ENCODE measurements at regions not wholly inside any gene's neighbourhood (a gene's known extent, or its start where the extent isn't known, plus 50 kb on each side); places are given as distances from the start of the nearest gene placed in this dataset.

- ChIA-PET POLR2A (no interaction called here), CTCF (ENCODE audit: low intra/inter-chr PET ratio, low total read pairs) (no interaction called here)
- Histone ChIP-seq H3K9ac (ENCODE audit: insufficient read depth, low read depth, low read length) (no peak overlapping the region), H3K27ac (ENCODE audit: extremely low read length, insufficient read depth, low read length) (no peak overlapping the region), H3K79me2 (ENCODE audit: insufficient read depth, low read length) (no peaks in the 10 kb centered on the region), H3K9me3 (ENCODE audit: low read length) (no peaks in the 10 kb centered on the region), H3K4me2 (ENCODE audit: low read depth, low read length) (no peak overlapping the region), H3K27me3 (ENCODE audit: control insufficient read depth in 1 of 2, insufficient read depth in 2 of 2, low read length in 2 of 2) (no peaks in the 10 kb centered on the region), H4K20me1 (ENCODE audit: insufficient read depth, low read length) (no peaks in the 10 kb centered on the region), H3K36me3 (replicated peaks in 1 of 2; ENCODE audit: control insufficient read depth in 1 of 2, insufficient read depth in 2 of 2, low read length in 2 of 2) (no peaks in the 10 kb centered on the region), H3K4me3 (replicated peaks in 1 of 3; ENCODE audit: insufficient read depth in 1 of 3, low read depth in 2 of 3, low read length in 3 of 3) (no peak overlapping the region), H2AFZ (ENCODE audit: low read length) (no peak overlapping the region), H3K4me1 (ENCODE audit: insufficient read depth, low read length) (no peaks in the 10 kb centered on the region)
- in situ Hi-C loops (cut with HindIII; ENCODE audit: extremely low pct_ligation_motif_present, low pct_unique_long_range_greater_than_20kb) = no loop called here
- intact Hi-C loops (cut with micrococcal nuclease; ENCODE audit: unreplicated experiment) = no loop called here
- DNase-seq (ENCODE audit: low spot score) = no peak
- no TSS peak for BruUV-seq (replicated peaks)
- no peak for ATAC-seq
- FAIRE-seq = no peak
- no peak for TF ChIP-seq ZNF343 (CRISPR knock-in tag; IDR thresholded peaks at IDR 0.05)
- no peak for TF ChIP-seq TERF1 (CRISPR knock-in tag; IDR thresholded peaks at IDR 0.05)
- peak; percentile 73 to 86 for TF ChIP-seq MAFK (conservative IDR thresholded peaks at IDR 0.05 in 1 of 2, IDR thresholded peaks at IDR 0.05 in 1 of 2; ENCODE audit: low read length in 2 of 2)
- peak; percentile 75 for TF ChIP-seq MAFF (IDR thresholded peaks at IDR 0.05; ENCODE audit: low read depth, low read length)
- TF ChIP-seq ZNF615 (CRISPR knock-in tag; IDR thresholded peaks at IDR 0.05; ENCODE audit: borderline replicate concordance) = no peak
- TF ChIP-seq CC2D1A (CRISPR knock-in tag; IDR thresholded peaks at IDR 0.05) = no peak
- whole genome bisulfite sequencing (ENCODE audit: low lambda C conversion rate) = 0% methylated on average over 4 of the region's 4 CpGs
Observed at GRCh38 chr9:13386935-13387733, 107.6 kb upstream of the MPDZ start.

DNA sequence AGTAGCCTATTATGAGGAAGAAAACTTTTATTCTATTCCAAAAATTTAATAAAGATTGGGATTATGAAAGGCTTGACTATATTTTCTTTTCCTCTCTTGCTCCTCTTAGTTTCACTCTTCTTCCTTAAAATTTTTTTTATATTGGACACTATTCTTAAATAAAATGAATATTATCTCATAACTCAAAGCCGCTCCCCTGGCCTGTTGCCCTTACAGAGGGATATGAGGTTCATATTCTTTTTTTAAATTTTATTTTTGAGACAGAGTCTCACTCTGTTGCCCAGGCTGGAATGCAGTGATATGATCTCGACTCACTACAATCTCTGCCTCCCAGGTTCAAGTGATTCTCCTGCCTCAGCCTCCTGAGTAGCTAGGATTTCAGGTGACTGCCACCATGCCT is 106.8 kb upstream of the MPDZ start:
- Histone ChIP-seq H3K36me3 (replicated peaks in 1 of 2; ENCODE audit: control insufficient read depth in 1 of 2, insufficient read depth in 2 of 2, low read length in 2 of 2) (no peaks in the 10 kb centered on the region), H3K4me3 (replicated peaks in 1 of 3; ENCODE audit: insufficient read depth in 1 of 3, low read depth in 2 of 3, low read length in 3 of 3) (no peak overlapping the region), H3K9ac (ENCODE audit: insufficient read depth, low read depth, low read length) (no peak overlapping the region), H3K79me2 (ENCODE audit: insufficient read depth, low read length) (no peaks in the 10 kb centered on the region), H3K4me1 (ENCODE audit: insufficient read depth, low read length) (no peaks in the 10 kb centered on the region), H3K9me3 (ENCODE audit: low read length) (no peaks in the 10 kb centered on the region), H3K4me2 (ENCODE audit: low read depth, low read length) (no peak overlapping the region), H4K20me1 (ENCODE audit: insufficient read depth, low read length) (no peaks in the 10 kb centered on the region), H2AFZ (ENCODE audit: low read length) (no peak overlapping the region), H3K27ac (ENCODE audit: extremely low read length, insufficient read depth, low read length) (no peak overlapping the region), H3K27me3 (ENCODE audit: control insufficient read depth in 1 of 2, insufficient read depth in 2 of 2, low read length in 2 of 2) (no peaks in the 10 kb centered on the region)
- BruUV-seq (replicated peaks) = no TSS peak
- 3% methylated on average over 2 of the region's 2 CpGs for WGBS (ENCODE audit: low lambda C conversion rate)
- POLR2A ChIA-PET = no interaction called here
- no peak for ATAC-seq
- DNase-seq (ENCODE audit: low spot score) = no peak
- intact Hi-C loops (cut with micrococcal nuclease; ENCODE audit: unreplicated experiment) (no loop called here), in situ Hi-C loops (cut with HindIII; ENCODE audit: extremely low pct_ligation_motif_present, low pct_unique_long_range_greater_than_20kb) (no loop called here)
- FAIRE-seq = no peak
- TF ChIP-seq SALL2 (CRISPR knock-in tag; IDR thresholded peaks at IDR 0.05) = no peak
- TF ChIP-seq, protein P1, sequence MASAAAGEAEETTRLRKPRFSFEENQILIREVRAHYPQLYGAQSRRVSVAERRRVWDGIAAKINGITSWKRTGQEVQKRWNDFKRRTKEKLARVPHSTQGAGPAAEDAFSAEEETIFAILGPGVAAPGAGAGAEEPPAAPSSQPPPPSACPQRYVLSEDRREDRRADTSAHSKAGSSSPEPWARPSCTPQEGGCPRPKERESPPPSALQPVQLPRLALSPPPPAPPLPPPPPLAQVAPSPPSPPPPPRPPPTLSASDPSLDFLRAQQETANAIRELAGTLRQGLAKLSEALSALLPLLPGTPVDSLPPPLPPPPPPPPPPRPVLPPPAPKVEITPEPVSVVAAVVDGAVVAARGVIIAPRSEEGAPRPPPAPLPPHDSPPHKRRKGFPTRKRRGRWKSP (CRISPR knock-in tag; IDR thresholded peaks at IDR 0.05) = no peak
- TF ChIP-seq ZNF263 (CRISPR knock-in tag; IDR thresholded peaks at IDR 0.05) = no peak
- TF ChIP-seq TAF1 (CRISPR knock-in tag; IDR thresholded peaks at IDR 0.05) = no peak
- TF ChIP-seq ZBTB20 (CRISPR knock-in tag; IDR thresholded peaks at IDR 0.05; ENCODE audit: borderline replicate concordance, low read depth) = no peak
- CTCF ChIA-PET (ENCODE audit: low intra/inter-chr PET ratio, low total read pairs) = no interaction called here
